Activated gamma-delta T cell treated with Interleukin-2 at 50 U/mL for 16 hours (primary cell): ENCODE measurements at regions not wholly inside any gene's neighbourhood (a gene's known extent, or its start where the extent isn't known, plus 50 kb on each side); places are given as distances from the start of the nearest gene placed in this dataset.

Experiments used
- DNase-seq: peaks from one replicate; pipeline ENCODE4 v3.0.0-alpha.2; 2020

DNA sequence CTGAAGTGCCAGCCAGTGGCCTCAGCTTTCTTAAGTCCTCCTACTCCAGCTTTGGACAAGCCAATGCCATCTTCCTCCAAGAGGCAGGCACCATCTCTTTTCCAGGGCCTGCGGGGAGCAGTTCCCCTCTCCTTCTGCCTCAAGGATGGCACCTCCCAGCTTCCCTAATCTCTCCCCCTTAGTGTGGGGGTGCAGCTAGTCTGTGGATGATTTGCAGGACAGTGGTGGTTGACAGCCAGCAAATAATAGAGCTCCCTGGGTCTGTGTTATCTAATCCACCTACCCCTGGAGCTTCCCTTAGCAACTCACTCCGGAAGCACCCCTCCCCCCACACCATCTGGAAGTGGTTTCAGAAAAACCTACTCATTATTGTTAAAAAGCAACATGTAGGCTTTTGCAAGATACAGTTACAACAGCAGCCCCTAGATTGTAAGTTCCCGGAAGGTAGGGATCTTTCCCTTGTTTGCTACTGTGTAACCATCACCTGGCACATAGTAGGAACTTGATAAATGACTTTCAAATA lies 247.1 kb downstream of the BCOR start:
- DNase-seq = peak; percentile 11

DNA sequence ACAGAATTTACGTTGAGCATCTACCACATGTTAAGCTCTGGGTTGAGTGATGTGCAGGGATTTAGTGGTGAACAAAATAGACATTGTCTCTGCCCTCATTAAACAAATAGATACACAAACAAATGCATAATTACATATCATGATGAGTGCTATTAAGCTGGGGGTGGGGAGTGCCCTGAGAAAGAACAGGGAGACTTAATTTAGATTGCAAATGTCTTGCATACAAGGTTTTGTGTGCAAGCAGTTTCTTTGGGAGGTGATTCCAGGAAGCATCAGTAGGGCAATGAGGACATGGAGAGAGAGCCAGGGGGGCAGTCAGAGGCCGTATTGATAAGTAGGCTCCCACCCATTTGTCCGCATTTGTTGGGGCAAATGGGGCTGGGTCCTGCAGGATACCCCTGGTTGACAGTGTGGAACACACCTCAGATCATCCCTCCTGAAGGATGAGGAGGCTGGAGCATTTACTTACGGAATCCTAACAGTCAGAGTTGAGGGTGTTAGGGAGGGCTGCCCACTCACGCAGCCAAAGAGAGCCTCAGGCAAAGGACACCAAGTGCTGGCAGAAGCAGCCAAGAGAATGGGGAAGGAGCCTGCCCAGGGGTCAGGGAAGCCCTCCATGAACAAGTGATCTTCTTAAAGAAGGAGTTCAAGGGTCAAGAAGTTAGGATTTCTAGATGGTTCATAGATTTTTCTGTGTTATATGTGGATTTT lies 245.9 kb downstream of the BCOR start:
- DNase-seq = no peak

DNA sequence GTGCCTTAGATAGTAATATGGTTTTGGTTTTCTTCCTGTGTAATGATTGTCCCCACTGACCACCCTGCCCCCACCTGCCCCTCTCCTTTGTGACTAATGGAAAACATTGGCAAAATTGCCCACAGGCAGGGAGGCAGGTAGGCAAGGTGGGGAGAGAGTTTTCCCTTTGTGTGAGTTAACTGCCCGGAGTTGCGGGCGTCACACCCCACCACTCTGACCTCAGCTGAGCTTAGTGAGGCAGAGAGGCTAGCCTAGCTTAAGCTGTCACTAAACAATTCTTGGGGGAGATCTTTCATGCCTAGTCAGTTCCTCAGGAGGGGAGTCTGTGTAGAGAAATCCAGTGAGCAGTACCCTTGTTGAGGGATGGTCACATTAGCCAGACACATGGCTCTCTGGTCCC lies 245.3 kb downstream of the BCOR start:
- no peak for DNase-seq

DNA sequence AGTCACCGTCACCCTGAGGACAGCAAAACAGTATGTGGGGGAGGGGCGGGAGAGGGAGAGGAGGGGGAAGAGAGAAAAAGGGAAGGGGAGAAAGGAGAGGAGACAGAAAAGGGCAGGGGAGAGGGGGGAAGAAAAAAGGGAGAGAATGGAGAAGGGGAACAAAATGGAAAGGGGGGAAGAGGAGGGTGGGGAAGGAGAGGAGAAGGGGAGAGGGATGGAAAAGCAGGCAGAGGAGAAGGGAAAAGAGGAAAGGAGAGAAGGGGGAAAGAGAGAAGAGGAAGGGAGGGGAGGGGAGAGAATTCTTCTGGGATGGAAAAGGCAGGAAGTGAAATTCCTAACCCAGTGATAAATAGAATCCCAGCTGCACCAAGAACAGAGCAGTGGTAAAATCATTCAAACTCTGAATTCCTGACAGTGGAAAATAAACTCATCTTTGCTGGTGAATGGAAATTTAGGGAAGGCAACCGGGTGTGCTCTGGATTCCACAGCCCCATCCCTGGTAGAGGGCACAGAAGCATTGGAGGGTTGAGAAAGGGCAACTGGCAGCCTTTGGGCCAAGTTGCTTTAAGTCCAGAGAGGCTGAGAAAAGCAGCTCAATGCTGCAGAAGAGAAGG lies 244.2 kb downstream of the BCOR start:
- DNase-seq = no peak

DNA sequence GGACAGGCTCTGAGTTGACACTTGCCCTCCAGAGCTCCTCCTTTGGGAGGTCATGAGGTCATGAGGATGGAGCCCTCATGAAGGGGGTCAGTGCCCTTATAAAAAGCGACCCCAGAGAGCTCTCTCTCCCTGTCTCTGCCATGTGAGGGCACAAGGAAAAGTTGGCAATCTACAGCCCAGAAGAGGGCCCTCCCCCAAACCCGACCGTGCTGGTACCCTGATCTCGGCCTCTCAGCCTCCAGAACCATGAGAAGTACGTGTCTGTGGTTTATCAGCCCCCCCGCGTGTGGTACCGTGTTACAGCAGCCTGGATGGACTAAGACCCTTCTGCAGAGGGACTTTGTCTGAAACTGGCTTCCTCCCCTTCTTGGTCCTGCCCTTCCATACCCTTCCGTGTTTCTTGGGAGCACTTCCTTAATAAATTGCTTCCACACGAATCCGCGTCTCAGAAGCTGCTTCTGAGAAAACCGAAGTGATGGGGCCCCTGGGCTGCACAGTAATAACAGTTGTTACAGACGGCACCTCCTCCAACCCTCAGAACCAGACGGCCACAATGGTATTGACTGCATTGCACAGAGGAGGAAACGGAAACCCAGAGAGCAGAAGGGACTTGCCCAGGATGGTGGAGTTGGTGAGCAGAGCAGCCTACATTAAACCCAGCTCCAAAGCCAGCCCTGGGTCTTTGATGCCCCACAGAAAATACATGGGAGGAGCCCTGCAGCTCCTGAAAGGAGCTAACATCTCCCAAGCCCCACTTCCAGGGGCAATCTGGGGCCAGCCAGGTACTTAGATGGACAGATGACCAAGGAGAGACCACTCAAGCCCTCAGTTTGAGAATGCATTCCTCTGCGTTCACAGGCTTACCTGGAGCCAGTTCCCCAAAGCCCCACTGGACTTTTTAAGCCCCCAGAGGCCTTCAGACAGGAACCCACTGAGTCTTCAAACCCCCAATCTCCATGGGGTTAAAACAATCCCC lies 242.7 kb downstream of the BCOR start:
- DNase-seq = peak; percentile 72

DNA sequence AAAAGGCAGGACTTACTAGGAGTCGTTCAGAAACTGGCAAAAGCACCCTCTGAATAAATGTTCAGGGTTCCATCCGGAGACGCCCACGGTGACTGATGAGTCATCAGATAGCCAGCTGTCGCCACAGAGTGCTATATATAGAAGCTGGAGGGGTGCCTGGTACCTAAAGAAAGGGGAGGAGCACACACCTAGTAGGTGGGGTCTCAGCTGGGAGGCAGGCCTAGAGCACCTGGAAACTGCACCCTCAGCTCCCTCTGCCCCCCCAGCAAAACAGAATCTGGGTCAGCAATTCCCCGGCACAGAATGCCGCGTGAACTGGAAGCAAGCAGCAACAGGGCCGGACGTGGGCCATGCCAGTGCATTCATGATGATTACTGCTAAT lies 242.0 kb downstream of the BCOR start:
- DNase-seq = peak; percentile 68

DNA sequence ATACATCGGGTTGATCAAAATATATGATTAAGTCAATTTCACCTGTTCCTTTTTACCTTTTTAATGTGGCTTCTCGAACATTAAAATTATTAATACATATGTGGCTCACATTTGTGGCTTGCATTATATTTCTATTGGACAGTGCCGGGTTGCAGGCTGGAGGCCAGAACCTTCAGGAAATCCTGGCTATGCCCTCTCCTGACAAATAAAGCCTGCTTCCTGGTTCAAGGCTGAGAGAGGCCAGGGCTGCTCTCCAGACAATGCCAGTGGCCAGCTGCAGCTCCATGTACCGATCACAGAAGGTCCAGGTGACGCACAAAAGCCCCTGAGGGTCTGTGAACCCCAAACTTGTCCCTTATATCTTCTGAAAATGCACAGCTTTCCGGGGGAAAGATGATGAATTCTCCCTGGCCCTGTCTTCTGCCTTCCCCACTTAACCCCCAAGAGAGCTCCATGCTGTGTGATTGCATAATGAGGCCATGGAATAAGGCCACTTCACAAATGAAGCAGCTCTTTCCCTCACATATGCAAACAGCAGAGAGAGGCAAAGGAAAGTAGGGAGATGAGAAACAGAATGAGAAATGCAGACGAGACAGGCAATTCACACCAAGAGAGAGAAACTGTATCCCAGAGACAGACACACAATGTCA lies 241.2 kb downstream of the BCOR start:
- DNase-seq = no peak

DNA sequence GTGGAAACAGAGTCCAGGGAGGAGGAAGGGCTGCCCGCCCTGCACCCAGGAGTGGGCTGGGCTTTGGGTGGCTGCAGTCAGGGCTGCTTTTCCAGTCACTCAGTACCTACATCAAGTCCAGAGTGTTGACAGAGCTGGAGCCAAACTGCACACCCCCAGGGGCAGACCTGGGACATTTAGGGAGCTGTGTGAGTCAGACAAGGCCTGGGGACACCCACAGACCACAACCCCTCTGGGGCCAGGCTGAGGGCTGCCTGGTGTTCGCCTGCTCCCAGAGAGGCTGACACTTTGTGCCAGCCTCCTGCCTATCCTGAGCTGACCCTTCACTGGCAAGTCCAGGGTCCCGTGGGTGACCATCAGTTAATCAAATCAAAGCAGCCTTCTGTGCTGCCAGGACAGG lies 240.0 kb downstream of the BCOR start:
- DNase-seq = peak; percentile 14

DNA sequence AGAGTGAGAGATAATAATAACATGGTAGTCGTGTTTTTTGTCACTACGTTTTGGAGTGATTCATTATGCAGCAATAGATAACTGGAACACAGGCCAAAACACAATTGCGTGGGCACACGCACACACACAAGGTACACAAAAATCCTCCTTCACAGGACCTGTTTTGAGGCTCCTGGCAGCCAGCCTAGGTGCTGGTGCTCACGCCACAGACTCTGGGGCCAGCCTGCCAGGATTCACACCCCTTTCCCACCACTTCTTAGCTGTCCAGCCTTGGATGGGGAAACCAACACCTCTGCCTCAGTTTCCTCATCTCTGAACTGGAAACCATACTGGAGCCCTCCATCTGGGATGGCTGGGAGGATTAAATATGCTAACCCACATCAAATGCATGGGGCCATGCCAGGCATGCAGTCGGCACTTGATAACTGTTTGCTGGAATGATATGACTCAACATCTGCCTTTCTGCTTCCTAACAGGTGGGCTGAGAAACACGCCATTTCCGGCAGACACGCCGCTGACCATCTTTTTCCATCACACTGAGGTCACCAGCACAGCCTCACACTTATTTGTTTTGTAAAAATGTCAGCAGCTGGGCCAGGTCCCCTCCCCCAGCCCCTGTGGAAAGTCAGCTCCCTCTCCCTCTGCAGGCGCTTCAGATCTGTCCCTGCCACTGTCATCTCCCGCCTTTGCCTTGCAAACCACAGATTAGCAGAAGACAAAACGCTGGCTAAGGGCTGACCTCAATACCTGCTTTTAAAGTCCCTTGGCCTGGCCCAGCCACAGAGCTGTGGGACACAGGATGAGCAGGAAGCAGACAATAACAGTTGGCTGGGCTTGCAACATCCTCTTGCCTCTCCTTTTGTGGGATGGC lies 237.5 kb downstream of the BCOR start:
- DNase-seq = peak; percentile 62

DNA sequence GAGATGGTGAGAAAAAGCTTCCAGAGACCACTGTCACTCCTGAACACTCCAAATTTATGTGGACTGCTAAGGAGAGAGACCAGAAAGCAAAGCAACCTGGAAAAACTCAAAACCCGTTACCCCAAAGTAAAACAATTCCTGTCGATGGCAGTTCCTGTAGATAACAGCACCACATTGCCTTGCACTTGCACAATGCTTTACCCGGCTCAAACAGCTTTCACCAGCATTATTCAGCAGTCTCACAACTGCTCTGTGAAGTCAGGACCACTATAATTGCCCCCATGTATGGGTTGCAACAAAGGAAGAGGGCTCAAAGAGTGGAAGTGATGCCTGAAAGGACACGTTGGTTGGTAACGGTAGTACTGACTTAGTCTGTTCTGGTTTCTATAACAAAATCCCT lies 234.8 kb downstream of the BCOR start:
- DNase-seq = no peak

DNA sequence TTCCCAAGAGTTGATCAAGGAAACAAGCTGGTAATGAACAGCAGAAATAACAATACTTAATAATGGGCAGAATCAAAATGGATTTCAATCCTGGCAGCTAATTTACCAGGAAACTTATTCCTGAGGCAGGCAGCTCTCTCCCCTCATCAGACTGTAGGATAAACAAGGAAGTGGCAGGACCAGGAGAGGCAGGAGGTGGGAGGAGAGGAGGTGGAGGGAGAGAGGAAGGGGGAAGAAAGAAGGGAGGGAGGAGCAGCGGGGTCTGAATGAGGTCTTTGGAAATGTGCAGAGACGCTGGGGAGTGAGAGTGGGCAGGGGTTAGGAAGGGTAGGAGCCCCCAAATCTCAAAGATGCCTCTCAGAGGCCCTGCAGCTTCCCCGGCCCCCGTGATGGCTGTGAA lies 231.5 kb downstream of the BCOR start:
- DNase-seq = no peak

DNA sequence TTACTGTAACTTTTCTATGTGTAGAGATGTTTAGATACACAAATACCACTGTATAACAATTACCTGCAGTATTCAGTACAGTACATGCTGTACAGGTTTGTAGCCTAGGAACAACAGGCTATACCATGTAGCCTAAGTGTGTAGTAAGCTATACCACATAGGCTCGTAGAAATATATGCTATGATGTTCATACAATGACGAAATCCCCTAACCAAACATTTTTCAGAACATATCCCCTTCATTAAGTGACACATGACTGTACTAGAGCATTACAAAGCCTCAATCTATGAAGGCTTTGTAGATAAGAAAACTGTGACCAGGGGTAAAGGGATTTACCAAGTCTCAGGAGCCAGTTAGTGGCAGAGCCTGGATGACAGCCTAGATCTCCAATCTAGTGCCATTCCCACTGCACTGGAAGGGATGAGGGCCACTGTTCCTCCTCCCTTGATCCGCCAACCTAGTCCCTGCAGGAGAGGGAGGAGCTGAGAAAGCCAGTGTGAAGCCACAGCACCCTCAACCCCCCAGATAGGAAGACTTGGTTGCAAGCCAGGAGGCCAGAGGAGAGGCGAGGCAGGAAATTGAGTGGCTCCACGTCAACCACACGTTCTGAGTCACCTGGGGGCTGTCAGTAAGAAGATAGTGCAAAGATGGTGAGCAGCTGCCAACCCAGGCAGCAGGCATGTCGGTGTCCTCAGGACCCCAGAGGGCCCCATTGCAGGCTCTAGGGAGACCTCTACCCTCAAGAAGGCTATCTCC lies 227.7 kb downstream of the BCOR start:
- DNase-seq = peak; percentile 79

DNA sequence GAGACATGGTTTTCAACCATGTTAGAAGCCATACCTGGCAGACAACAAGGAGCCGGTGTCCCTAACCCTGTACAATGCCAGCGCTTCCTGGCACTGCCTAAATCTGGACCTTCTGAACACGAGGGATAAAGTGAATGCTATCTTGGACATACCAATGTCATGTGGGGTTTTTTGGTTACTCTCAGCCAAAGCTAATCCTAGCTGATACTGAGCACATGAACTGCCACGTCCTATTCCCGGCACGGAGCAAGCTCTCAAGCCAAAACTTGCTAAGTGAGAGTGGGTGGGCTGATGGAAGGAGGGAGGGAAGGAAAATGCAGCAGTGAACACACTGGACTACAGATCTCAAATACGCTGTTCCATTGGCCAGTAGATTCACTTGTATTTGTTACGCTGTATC lies 226.1 kb downstream of the BCOR start:
- DNase-seq = no peak

DNA sequence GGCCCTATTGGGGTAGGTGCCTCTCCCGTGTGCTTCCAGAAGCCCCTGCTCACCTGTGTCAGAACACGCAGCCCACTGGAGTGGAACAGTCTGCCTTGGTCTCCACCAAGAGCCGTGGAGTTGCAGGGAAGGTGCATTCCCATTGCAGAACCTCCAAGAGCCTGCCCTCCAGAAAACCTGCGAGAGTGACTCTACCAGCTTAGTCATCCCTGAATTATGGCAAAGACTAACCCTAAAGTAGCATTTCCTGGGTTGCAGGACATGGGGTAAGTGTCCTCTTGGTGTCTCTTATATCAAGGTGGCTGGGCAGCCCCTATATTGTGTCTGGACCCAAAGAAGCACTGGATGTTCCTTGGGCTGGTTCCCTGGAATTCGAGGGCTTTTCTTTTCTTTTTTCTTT lies 224.6 kb downstream of the BCOR start:
- DNase-seq = no peak

DNA sequence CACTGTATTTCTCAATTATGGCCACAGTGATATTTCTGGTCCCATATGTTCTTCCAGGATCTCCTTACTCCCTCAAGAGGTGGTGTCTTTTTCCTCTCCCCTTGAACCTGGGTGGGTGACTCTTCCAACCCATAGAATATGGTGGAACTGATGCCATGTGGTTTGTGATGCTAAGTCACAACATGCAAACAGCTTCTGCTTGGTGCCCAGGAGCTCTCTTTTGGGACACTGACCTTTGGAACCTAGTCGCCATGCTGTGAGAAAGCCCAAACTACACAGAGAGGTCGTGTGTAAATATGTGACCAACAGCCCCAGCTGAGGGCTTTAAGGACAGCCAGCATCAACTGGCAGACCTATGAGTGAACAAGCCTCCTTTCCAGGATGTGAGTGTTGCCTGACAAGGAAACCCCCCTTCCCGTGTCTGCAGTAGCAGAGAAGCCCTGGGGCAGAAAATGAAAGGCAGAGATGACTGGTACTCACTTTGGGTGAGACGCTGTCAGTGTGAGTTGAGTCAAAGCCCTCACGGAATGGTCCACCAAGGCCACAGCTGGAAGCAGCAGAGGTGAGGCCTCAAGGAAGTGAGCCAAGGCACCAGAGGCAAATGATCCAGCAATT lies 223.4 kb downstream of the BCOR start:
- peak; percentile 22 for DNase-seq

DNA sequence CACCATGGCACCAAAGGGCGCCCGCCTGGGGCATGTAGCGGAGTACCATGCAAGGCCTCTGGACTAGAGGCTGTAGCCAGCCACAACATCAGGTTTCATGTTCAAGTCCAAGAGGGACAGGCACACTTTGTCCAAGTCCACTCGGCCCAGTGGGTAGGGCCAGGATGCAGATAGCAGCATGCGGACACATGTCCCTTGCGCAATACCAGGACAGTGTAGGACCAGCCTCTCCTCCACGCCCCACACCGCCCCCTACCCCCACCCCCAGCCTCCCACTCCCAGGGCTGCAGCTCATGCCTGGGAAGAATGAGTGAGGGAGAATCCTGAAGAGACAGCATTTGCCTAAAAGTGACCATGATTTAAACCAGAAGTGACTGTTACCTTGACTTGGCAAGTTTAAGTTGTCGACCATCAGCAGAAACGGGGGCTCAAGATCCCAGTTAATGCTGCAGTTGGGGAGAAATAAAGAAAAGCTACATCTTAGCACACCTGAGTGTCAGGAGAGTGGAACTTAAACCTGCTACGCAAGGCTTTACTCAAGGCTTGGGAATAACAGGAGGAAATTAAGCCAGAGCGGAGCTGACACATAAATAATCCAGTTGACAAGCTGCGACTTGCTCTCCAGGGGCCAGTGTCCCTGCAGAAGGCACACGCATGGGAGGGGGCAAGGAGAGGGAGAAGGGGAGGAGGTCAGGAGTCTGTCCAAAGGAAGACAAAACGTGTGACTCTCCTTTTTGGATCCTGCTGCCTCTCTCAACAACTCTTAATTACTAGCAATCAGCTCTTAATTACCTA lies 221.7 kb downstream of the BCOR start:
- DNase-seq = no peak

DNA sequence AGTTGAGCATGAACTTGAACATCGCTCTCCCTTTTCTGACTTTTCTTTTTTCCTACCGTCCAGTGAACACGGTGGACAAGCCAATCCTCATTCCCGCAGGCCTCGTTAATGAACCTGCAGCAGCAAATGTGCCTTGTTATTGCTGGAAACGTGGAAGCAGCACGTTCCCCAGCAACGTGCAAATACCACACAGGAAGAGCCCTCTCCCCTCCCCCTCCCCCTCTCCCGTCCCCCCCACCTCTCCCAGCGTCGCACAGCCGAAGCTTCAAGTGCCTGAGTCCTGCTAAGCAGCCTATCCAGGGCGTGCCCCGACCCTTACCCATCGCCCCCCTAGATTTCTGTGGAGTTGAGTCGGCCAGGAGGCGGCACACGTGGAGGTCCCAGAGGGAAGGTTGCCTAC lies 219.9 kb downstream of the BCOR start:
- DNase-seq = no peak

DNA sequence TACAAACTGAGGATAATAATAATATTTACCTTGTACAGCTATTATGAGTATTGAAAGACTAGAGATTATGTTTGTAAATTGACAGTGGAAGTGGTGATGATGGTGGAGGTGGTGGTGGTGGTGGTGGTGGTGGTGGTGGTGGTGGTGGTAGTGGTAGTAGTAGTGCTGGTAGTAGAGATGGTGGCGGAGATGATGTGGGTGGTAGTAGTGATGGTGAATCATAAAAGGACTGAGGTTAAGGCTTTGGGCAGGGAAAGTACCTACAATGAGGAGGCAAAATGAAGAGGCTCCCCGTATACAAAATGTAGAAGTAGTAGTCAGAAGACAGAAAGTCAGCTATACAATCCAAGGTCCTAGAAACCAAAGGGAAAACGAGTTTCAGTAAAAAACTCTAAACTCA lies 214.1 kb downstream of the BCOR start:
- peak; percentile 19 for DNase-seq

DNA sequence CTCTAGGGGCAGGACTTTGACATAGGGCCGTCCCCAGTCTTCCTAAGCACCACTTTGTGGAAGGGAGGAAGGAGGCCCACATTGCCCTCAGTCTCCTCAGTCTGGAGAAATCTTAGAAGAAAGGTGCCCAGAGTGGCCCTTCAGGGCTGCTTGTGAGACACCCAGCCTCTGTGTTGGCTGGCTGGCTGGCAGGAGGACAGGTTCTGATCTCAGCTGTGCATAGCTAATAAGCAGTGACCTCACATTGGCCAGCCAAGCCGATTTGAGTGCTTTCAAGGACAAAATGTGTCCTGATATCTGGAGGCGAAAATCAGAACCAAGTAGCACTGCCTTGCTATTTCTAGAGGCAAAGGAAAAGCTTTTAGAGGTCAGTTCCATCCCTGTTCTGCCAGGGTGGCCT lies 211.5 kb downstream of the BCOR start:
- DNase-seq = no peak

DNA sequence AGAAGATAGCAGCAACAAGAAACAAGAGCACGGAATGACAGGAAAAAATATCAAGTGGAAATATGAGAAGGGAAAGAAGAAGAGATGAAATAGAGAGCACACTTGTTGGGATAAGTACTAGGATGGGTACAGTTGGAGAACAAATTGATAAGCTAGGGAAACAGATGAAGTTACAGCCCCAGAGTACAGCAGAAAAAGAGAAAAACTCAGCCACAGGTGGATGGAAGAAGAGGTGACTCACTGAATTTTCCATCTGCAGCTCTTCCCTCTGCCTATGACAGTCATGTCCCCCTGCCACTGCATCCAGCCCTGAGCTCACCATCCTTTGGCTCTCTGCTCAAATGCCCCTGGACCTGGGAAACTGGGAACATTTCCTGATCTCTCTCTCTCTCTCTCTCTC lies 209.0 kb downstream of the BCOR start:
- DNase-seq = no peak
